Astrocyte of the hippocampus (primary cell): ENCODE measurements at regions not wholly inside any gene's neighbourhood (a gene's known extent, or its start where the extent isn't known, plus 50 kb on each side); places are given as distances from the start of the nearest gene placed in this dataset.
A peak's percentile ranks its signal among the peaks of the same experiment; 100 is the strongest.

ENCODE experiments used
- DNase-seq: peaks from one replicate; pipeline ENCODE4 v3.0.0; 2011; ENCODE audit warnings: low read depth, low spot score

DNA sequence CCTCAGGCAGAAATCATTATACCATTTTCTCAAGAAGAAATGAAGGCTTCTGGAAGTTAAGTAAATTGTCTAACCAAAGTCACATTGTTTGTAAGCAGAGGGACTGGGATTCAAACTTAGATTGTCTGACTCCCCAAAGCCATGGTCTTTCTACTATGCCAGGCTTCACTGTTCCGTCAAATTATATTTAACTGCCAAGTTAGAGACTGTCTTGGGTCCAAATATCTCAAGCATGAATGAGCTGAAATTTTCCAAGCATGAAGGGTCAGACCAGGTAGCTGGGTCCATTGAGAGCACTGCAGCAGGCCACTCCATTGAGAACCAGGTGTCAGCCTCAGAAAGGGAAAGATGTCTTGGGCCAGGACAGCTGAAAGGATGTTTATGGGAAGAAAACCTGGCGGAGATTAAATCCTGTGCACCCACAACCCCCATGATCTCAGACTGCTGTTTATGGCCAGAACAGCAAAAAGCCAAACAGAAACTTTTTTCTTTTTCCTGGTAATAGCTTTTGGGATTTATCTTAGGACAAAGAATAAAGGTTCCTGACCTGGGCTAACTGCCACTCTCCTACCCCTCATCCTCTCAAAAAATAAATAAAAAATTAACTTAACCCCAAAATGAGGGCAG, 612.3 kb downstream of the INSC start:
- no peak for DNase-seq

DNA sequence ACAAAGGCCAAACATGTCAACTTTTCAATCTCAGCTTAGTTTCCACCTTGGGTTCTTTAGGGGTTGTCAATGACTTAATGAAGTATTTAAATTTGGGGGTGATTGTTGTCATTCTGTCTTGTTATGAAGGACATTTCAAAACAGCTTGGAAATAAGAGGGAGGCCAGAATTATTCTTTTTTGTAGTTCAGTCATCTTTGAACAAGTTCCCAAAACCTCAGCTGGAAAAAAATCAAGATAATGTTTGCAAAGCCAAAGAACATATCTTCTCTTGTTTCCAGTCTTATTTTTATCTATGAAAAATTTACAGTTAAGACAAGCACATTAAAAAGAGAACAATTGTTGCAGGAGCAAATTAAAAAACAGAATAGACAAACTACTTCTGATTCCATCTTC, 612.8 kb downstream of the INSC start:
- peak; percentile 13 for DNase-seq

GRCh38 chr11:15728207-15728606, 613.5 kb downstream of the INSC start:
- no peak for DNase-seq

- no peak for DNase-seq
Measured at GRCh38 chr11:15730263-15730994, 615.7 kb downstream of the INSC start.

DNA sequence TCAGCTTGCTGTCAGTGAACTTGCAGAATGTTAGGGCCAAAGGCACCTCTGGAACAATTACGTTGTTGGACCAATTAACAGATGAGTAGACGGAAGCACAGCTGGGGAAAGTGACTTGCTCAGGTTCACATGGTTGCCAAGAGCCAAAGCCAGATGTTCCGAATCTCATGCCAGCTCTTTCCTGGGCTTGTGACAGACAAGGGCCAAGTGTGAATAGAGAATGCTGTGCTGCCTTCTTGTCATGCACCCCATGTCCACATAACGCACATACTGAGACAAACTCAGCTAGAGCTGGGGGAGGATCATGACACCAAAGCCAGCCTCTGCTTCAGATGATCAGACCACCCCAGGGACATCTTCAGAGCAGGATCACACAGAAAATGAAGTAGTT, 616.3 kb downstream of the INSC start:
- DNase-seq = no peak

DNA sequence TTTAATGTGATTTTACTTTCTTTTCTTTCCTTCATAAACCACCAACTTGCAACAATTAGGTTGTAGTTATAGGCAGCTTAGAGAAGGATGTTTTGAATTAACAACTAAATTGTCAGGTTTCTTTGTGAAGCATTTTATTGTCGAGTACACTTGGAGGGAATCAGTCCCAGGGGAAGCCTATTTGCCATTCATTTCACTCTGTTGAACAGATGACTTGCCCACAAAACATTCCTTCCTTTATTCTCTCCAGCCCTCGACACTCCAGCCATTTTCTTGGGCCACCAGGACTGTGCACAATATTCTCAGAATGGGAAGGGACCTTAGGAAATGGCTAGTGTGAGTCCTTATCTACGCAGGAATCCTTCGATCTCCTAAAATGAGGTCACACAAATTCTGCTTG, 620.6 kb downstream of the SOX6 start:
- peak; percentile 52 for DNase-seq

- DNase-seq = no peak
Measured at GRCh38 chr11:15737320-15737719, 619.0 kb downstream of the SOX6 start.

GRCh38 chr11:15738931-15739330, 617.4 kb downstream of the SOX6 start:
- no peak for DNase-seq

DNA sequence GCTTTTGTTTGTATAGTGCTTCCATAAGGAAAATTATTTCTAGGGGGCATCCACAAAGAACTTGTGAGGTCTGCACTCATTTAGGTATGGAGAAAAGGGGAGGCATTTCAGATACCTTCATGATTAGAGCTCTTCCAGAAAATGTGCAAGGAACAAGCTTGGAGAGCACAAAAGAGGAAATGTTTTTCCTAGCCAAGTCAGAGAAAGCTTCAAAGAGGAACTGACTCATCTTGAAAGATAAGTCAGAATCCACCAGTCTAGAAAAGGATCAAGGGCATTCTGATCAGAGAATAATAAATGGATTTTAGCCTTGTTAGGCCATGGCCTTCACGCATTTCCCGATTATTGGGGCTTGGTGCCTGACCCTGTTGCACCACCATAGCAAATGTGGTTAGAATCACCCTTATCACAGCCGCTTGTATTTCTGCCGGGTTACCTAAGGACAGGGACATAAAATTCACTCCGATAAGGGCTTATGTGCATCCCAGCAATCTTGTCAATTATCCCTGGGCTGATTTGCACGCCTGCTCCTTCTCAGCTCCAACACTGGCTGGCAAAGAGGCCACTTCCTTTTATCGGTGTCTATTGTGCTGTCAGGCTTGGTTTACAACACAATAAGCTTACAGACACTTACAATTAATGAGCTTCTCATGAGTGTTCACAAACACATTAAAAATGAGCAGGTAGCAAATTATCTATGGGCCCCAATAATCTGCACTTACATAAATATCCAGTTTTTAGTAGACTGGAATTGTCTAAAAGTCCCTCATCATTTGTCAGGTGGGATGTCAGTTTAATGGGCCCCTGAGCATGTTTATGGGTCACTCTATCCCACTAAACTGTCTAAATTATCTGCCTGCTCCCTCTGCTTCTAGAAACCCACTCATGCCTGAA, 613.5 kb downstream of the SOX6 start:
- DNase-seq = no peak

DNA sequence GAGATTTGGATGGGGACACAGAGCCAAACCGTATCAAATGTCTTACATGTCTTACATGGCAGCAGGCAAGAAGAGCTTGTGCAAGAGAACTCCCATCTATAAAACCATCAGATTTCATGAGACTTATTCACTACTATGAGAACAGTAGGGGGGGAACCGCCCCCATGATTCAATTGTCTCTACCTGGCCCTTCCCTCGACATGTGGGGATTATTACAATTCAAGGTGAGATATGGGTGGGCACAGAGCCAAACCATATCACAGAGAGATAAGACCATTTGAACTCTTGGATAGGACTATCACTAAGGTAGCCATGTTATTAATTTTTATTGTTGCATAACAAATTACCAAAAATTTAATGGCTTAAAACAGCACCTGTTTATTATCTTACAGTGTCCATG, 611.7 kb downstream of the SOX6 start:
- DNase-seq = no peak

GRCh38 chr11:15745266-15745665, 611.1 kb downstream of the SOX6 start:
- DNase-seq = no peak

GRCh38 chr11:15747671-15748070, 608.7 kb downstream of the SOX6 start:
- no peak for DNase-seq

- DNase-seq = no peak
Measured at GRCh38 chr11:15748132-15748531, 608.2 kb downstream of the SOX6 start.

DNA sequence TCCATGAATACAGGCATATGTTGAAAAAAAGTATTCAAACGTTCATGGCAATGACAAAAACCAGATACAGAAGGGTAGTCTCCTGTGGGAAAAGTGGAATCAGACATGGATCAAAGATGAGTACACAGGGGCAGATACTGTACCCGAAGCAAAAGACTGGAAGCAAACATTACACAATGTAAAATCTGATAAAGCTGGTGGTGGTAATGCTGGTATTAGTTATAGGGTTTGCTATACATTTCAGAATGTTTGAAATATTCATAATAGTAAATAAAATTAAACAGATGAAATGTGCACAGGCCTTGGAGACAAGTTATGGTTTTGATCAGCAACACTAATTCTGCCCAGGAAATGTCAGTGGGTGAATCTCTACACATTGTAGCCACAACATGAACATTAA, 607.6 kb downstream of the SOX6 start:
- DNase-seq = no peak

GRCh38 chr11:15750535-15751308, 605.6 kb downstream of the SOX6 start:
- DNase-seq = no peak

GRCh38 chr11:15754221-15754620, 602.1 kb downstream of the SOX6 start:
- no peak for DNase-seq

DNA sequence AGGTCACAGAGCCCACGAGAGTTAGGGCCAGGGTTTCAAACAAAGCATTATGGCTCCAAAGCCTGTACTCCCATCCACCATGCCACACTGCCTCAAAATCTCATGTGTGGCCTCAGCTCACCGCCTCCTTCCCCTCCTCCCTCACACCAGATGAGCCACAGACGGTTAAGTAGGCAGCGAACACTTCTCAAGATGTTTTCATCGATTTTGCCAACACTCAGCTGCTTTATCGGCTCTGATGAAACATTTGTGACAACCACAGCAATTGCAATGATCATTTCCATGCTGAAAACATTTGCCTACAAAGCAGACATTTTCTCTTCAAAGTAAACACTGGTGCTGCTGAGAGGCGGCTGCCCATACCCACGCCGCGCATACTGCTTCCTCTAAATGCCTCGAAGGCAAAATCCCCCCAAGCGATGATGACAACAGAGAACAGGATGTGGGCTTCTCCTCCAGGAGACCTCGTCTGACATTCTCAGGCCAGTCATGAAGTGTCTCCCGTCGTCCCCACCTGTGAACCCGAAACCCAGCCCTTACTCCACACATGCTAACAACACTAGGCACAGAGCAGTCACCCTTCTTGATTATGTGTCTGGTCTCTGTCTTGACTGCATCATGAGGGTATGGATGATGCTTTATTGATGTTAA, 599.2 kb downstream of the SOX6 start:
- no peak for DNase-seq

DNA sequence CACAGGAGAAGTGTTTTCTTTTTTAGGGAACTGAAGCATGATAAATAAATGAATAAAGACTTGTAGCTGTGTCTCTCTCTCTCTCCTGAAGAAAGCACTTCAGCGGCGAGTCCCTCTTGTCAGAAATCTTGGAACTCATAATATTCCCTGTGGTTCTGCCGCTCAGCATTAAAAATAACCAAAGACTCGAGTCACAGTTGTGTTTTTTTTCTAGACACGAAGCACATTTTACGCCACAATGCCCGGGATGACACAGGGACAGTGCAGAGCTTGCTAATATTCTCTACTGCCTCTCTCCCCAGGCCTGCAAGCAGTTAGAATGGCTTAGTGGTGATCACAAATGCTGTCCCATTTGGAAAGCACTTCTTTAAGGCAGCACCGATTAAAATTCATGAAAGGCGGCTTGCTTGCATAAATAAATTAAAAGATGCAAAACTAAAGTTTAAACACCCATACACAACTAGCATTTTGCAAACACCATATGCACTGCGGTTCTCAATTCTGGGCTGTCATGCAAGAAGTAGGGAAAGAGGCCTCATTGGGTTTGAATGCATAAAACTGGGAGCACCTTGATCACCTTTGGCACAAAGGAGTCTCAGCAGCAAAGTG, 597.4 kb downstream of the SOX6 start:
- DNase-seq = peak; percentile 39

- no peak for DNase-seq
Measured at GRCh38 chr11:15761235-15761634, 595.1 kb downstream of the SOX6 start.

- no peak for DNase-seq
Measured at GRCh38 chr11:15764326-15764725, 592.0 kb downstream of the SOX6 start.

DNA sequence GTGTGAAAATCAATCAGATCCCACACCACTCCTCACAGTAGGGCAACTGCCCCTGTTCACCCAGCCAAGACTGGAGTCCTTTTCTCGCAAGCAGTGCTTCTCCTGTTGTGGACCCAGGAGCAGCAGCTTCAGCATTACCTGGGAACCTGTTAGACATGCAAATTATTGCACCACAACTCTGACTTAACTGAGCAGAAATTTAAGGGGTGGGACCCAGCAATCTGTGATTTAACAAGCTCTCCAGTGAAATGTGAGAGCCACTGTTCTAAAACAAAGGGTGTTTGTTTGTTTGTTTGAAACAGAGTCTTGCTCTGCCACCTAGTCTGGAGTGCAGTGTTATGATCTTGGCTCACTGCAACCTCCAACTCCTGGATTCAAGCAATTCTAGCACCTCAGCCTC, 591.4 kb downstream of the SOX6 start:
- no peak for DNase-seq
